Eye (tissue), 1 donor: ENCODE measurements at regions not wholly inside any gene's neighbourhood (a gene's known extent, or its start where the extent isn't known, plus 50 kb on each side); places are given as distances from the start of the nearest gene placed in this dataset.

Experiments
- DNase-seq: peaks from one replicate; pipeline ENCODE4 v3.0.0-alpha.2; 2015

GRCh38 chr9:24616863-24617262 lies 71.2 kb upstream of the IZUMO3 start:
- DNase-seq: no peak

- DNase-seq: peak; percentile 31
These were observed 68.4 kb upstream of the IZUMO3 start for GRCh38 chr9:24614070-24614469.

- DNase-seq: no peak
These were observed 62.9 kb upstream of the IZUMO3 start for GRCh38 chr9:24608599-24608998.

GRCh38 chr9:24602693-24603352 lies 57.1 kb upstream of the IZUMO3 start:
- no peak for DNase-seq
